Fibroblast of pulmonary artery (primary cell): ENCODE measurements at regions not wholly inside any gene's neighbourhood (a gene's known extent, or its start where the extent isn't known, plus 50 kb on each side); places are given as distances from the start of the nearest gene placed in this dataset.

Experiments used
- DNase-seq: peaks from one replicate; pipeline ENCODE4 v3.0.0-alpha.2; 2010; ENCODE audit warnings: low read depth
- H3K4me3 ChIP-seq: replicated peaks from 2 replicates; pipeline ENCODE4 v1.5.1; 2011; ENCODE audit warnings: low read depth, mild to moderate bottlenecking, control low read depth, low read length, moderate library complexity
- CTCF ChIP-seq: IDR thresholded peaks from 2 replicates; pipeline ENCODE4 v1.5.1; 2011; ENCODE audit warnings: mild to moderate bottlenecking, control low read depth, low read length, inconsistent platforms; ENCODE audit errors: missing control alignments

- no peak overlapping the region for H3K4me3 ChIP-seq
- DNase-seq = no peak
- TF ChIP-seq CTCF = no peak
These were observed 421.6 kb upstream of the SGCD start for GRCh38 chr5:155905364-155905763.

GRCh38 chr5:155906046-155906445 lies 420.9 kb upstream of the SGCD start:
- DNase-seq = no peak
- no peak for TF ChIP-seq CTCF
- no peak overlapping the region for H3K4me3 ChIP-seq

- TF ChIP-seq CTCF = no peak
- H3K4me3 ChIP-seq = no peak overlapping the region
- DNase-seq = no peak
These were observed 418.4 kb upstream of the SGCD start for GRCh38 chr5:155908543-155908942.

- no peak for DNase-seq
- no peak overlapping the region for H3K4me3 ChIP-seq
- no peak for TF ChIP-seq CTCF
These were observed 414.7 kb upstream of the SGCD start for GRCh38 chr5:155912291-155912690.

GRCh38 chr5:155914766-155915165 lies 412.2 kb upstream of the SGCD start:
- no peak for TF ChIP-seq CTCF
- no peak overlapping the region for H3K4me3 ChIP-seq
- no peak for DNase-seq

GRCh38 chr5:155915601-155916000 lies 411.4 kb upstream of the SGCD start:
- no peak overlapping the region for H3K4me3 ChIP-seq
- no peak for DNase-seq
- TF ChIP-seq CTCF = no peak

- TF ChIP-seq CTCF = no peak
- no peak for DNase-seq
- H3K4me3 ChIP-seq = no peak overlapping the region
These were observed 407.8 kb upstream of the SGCD start for GRCh38 chr5:155919126-155919525.
